ENCODE measurements at regions not wholly inside any gene's neighbourhood (a gene's known extent, or its start where the extent isn't known, plus 50 kb on each side); places are given as distances from the start of the nearest gene placed in this dataset.

GRCh38 chr5:74056107-74056788 lies 430.3 kb downstream of the ARHGEF28 start:
- Histone ChIP-seq H3K36me3 (ENCODE audit: control insufficient read depth, insufficient read depth, low read length) (no peaks in the 10 kb centered on the region), H3K27ac (ENCODE audit: low read depth, low read length) (no peak overlapping the region), H3K9ac (ENCODE audit: low read length) (no peak overlapping the region), H3K27me3 (ENCODE audit: control insufficient read depth, insufficient read depth, low read length) (no peaks in the 10 kb centered on the region), H3K4me1 (ENCODE audit: control insufficient read depth, insufficient read depth, low read length) (no peaks in the 10 kb centered on the region), H3K4me3 (ENCODE audit: low read length) (no peak overlapping the region)

- Histone ChIP-seq H3K27me3 (ENCODE audit: control insufficient read depth, insufficient read depth, low read length) (no peaks in the 10 kb centered on the region), H3K4me1 (ENCODE audit: control insufficient read depth, insufficient read depth, low read length) (no peaks in the 10 kb centered on the region), H3K27ac (ENCODE audit: low read depth, low read length) (no peak overlapping the region), H3K9ac (ENCODE audit: low read length) (no peak overlapping the region), H3K4me3 (ENCODE audit: low read length) (no peak overlapping the region), H3K36me3 (ENCODE audit: control insufficient read depth, insufficient read depth, low read length) (no peaks in the 10 kb centered on the region)
Observed at GRCh38 chr5:74055486-74056106, 429.6 kb downstream of the ARHGEF28 start.

GRCh38 chr5:74054641-74055421 lies 428.8 kb downstream of the ARHGEF28 start:
- H3K36me3 ChIP-seq (ENCODE audit: control insufficient read depth, insufficient read depth, low read length): no peaks in the 10 kb centered on the region
- no peaks in the 10 kb centered on the region for H3K27me3 ChIP-seq (ENCODE audit: control insufficient read depth, insufficient read depth, low read length)
- H3K27ac ChIP-seq (ENCODE audit: low read depth, low read length): no peak overlapping the region
- no peak overlapping the region for H3K9ac ChIP-seq (ENCODE audit: low read length)
- H3K4me3 ChIP-seq (ENCODE audit: low read length): no peak overlapping the region
- H3K4me1 ChIP-seq (ENCODE audit: control insufficient read depth, insufficient read depth, low read length): no peaks in the 10 kb centered on the region

- Histone ChIP-seq H3K27me3 (ENCODE audit: control insufficient read depth, insufficient read depth, low read length) (no peaks in the 10 kb centered on the region), H3K4me3 (ENCODE audit: low read length) (no peak overlapping the region), H3K27ac (ENCODE audit: low read depth, low read length) (no peak overlapping the region), H3K36me3 (ENCODE audit: control insufficient read depth, insufficient read depth, low read length) (no peaks in the 10 kb centered on the region), H3K4me1 (ENCODE audit: control insufficient read depth, insufficient read depth, low read length) (no peaks in the 10 kb centered on the region), H3K9ac (ENCODE audit: low read length) (no peak overlapping the region)
Observed at GRCh38 chr5:74054139-74054538, 428.1 kb downstream of the ARHGEF28 start.

GRCh38 chr5:74052441-74053221 lies 426.6 kb downstream of the ARHGEF28 start:
- no peaks in the 10 kb centered on the region for H3K4me1 ChIP-seq (ENCODE audit: control insufficient read depth, insufficient read depth, low read length)
- H3K36me3 ChIP-seq (ENCODE audit: control insufficient read depth, insufficient read depth, low read length): no peaks in the 10 kb centered on the region
- H3K27me3 ChIP-seq (ENCODE audit: control insufficient read depth, insufficient read depth, low read length): no peaks in the 10 kb centered on the region
- H3K27ac ChIP-seq (ENCODE audit: low read depth, low read length): no peak overlapping the region
- no peak overlapping the region for H3K4me3 ChIP-seq (ENCODE audit: low read length)
- H3K9ac ChIP-seq (ENCODE audit: low read length): no peak overlapping the region

GRCh38 chr5:74051076-74051475 lies 425.1 kb downstream of the ARHGEF28 start:
- no peak overlapping the region for H3K9ac ChIP-seq (ENCODE audit: low read length)
- no peaks in the 10 kb centered on the region for H3K4me1 ChIP-seq (ENCODE audit: control insufficient read depth, insufficient read depth, low read length)
- no peak overlapping the region for H3K27ac ChIP-seq (ENCODE audit: low read depth, low read length)
- H3K4me3 ChIP-seq (ENCODE audit: low read length): no peak overlapping the region
- H3K36me3 ChIP-seq (ENCODE audit: control insufficient read depth, insufficient read depth, low read length): no peaks in the 10 kb centered on the region
- H3K27me3 ChIP-seq (ENCODE audit: control insufficient read depth, insufficient read depth, low read length): no peaks in the 10 kb centered on the region

GRCh38 chr5:74044936-74045335 lies 418.9 kb downstream of the ARHGEF28 start:
- H3K27me3 ChIP-seq (ENCODE audit: control insufficient read depth, insufficient read depth, low read length): no peaks in the 10 kb centered on the region
- H3K4me3 ChIP-seq (ENCODE audit: low read length): no peak overlapping the region
- no peaks in the 10 kb centered on the region for H3K36me3 ChIP-seq (ENCODE audit: control insufficient read depth, insufficient read depth, low read length)
- H3K4me1 ChIP-seq (ENCODE audit: control insufficient read depth, insufficient read depth, low read length): no peaks in the 10 kb centered on the region
- H3K9ac ChIP-seq (ENCODE audit: low read length): no peak overlapping the region
- H3K27ac ChIP-seq (ENCODE audit: low read depth, low read length): no peak overlapping the region

GRCh38 chr5:74042959-74043358 lies 417.0 kb downstream of the ARHGEF28 start:
- H3K27me3 ChIP-seq (ENCODE audit: control insufficient read depth, insufficient read depth, low read length): no peaks in the 10 kb centered on the region
- no peaks in the 10 kb centered on the region for H3K36me3 ChIP-seq (ENCODE audit: control insufficient read depth, insufficient read depth, low read length)
- no peak overlapping the region for H3K4me3 ChIP-seq (ENCODE audit: low read length)
- no peak overlapping the region for H3K27ac ChIP-seq (ENCODE audit: low read depth, low read length)
- H3K9ac ChIP-seq (ENCODE audit: low read length): no peak overlapping the region
- H3K4me1 ChIP-seq (ENCODE audit: control insufficient read depth, insufficient read depth, low read length): no peaks in the 10 kb centered on the region

GRCh38 chr5:74042559-74042958 lies 416.6 kb downstream of the ARHGEF28 start:
- Histone ChIP-seq H3K9ac (ENCODE audit: low read length) (no peak overlapping the region), H3K27ac (ENCODE audit: low read depth, low read length) (no peak overlapping the region), H3K36me3 (ENCODE audit: control insufficient read depth, insufficient read depth, low read length) (no peaks in the 10 kb centered on the region), H3K4me1 (ENCODE audit: control insufficient read depth, insufficient read depth, low read length) (no peaks in the 10 kb centered on the region), H3K4me3 (ENCODE audit: low read length) (no peak overlapping the region), H3K27me3 (ENCODE audit: control insufficient read depth, insufficient read depth, low read length) (no peaks in the 10 kb centered on the region)

GRCh38 chr5:74041913-74042312 lies 415.9 kb downstream of the ARHGEF28 start:
- Histone ChIP-seq H3K4me1 (ENCODE audit: control insufficient read depth, insufficient read depth, low read length) (no peaks in the 10 kb centered on the region), H3K4me3 (ENCODE audit: low read length) (no peak overlapping the region), H3K27me3 (ENCODE audit: control insufficient read depth, insufficient read depth, low read length) (no peaks in the 10 kb centered on the region), H3K9ac (ENCODE audit: low read length) (no peak overlapping the region), H3K36me3 (ENCODE audit: control insufficient read depth, insufficient read depth, low read length) (no peaks in the 10 kb centered on the region), H3K27ac (ENCODE audit: low read depth, low read length) (no peak overlapping the region)

- no peaks in the 10 kb centered on the region for H3K36me3 ChIP-seq (ENCODE audit: control insufficient read depth, insufficient read depth, low read length)
- no peak overlapping the region for H3K4me3 ChIP-seq (ENCODE audit: low read length)
- no peaks in the 10 kb centered on the region for H3K4me1 ChIP-seq (ENCODE audit: control insufficient read depth, insufficient read depth, low read length)
- H3K27ac ChIP-seq (ENCODE audit: low read depth, low read length): no peak overlapping the region
- H3K27me3 ChIP-seq (ENCODE audit: control insufficient read depth, insufficient read depth, low read length): no peaks in the 10 kb centered on the region
- no peak overlapping the region for H3K9ac ChIP-seq (ENCODE audit: low read length)
Observed at GRCh38 chr5:74040811-74041491, 415.0 kb downstream of the ARHGEF28 start.

Measured in rectal smooth muscle tissue (tissue), 1 donor.